HepG2 (cell line): ENCODE measurements at regions not wholly inside any gene's neighbourhood (a gene's known extent, or its start where the extent isn't known, plus 50 kb on each side); places are given as distances from the start of the nearest gene placed in this dataset.

Experiments used
- ATAC-seq: fragments of 200-7000 bp; cut with Tn5 transposase; 3 replicates; pipeline ENCODE4 v1.9.1; 2020; ENCODE audit warnings: mild to moderate bottlenecking, moderate library complexity
- BruUV-seq: library from RNA; stranded (reverse); fragments of 400-500 nt; replicated peaks from 2 replicates; lab custom pipeline; 2021; lab: Mats Ljungman, UMichigan
- CTCF ChIA-PET: fragments of 300-600 bp; formaldehyde crosslinking; extraction: SDS; loops from one replicate; lab custom pipeline; 2021; ENCODE audit warnings: low total read pairs, inconsistent platforms, low intra/inter-chr PET ratio; lab: Yijun Ruan, JAX
- POLR2A ChIA-PET: fragments of 350-600 bp; sonication (Branson Sonifier 250); formaldehyde crosslinking; loops from one replicate; lab custom pipeline; 2020; ENCODE audit warnings: antibody characterized with exemption, inconsistent platforms; lab: Yijun Ruan, JAX
- DNase-seq: peaks from one replicate; pipeline ENCODE4 v3.0.0-alpha.2; 2015; ENCODE audit warnings: low spot score
- FAIRE-seq: peaks from 3 replicates; lab custom pipeline; 2011; peaks lifted over from hg19 to GRCh38; lab: Jason Lieb, UNC
- H2AFZ ChIP-seq: one replicate; pipeline ENCODE4 v1.6.1; 2011; ENCODE audit warnings: low read length, inconsistent platforms
- H3K27ac ChIP-seq: fragments of 300-600 bp; 3 replicates; pipeline ENCODE4 v1.8.0; 2011; ENCODE audit warnings: mixed run types, mild to moderate bottlenecking, mixed read lengths, low read length, inconsistent platforms; ENCODE audit not compliant: insufficient read depth; ENCODE audit errors: extremely low read length
- H3K27me3 ChIP-seq, 2 experiments: fragments of 200-600 bp in 1 of 2; 2 replicates in 1 of 2; 3 replicates in 1 of 2; pipeline versions ENCODE4 v1.6.0 to v1.8.0; 2011; ENCODE audit warnings: low read length in 2 of 2, mild to moderate bottlenecking in 2 of 2, moderate library complexity in 2 of 2, inconsistent platforms in 1 of 2; ENCODE audit not compliant: insufficient read depth in 2 of 2, control insufficient read depth in 1 of 2
- H3K36me3 ChIP-seq, 2 experiments: fragments of 200-600 bp in 1 of 2; replicated peaks in 1 of 2; 2 replicates in 1 of 2; 3 replicates in 1 of 2; pipeline versions ENCODE4 v1.5.1 to v1.8.0; 2011; ENCODE audit warnings: low read length in 2 of 2, inconsistent platforms in 1 of 2; ENCODE audit not compliant: insufficient read depth in 2 of 2, control insufficient read depth in 1 of 2
- H3K4me1 ChIP-seq: 2 replicates; pipeline ENCODE4 v1.5.1; 2012; ENCODE audit warnings: low read length, inconsistent platforms; ENCODE audit not compliant: insufficient read depth
- H3K4me2 ChIP-seq: 2 replicates; pipeline ENCODE4 v1.6.0; 2011; ENCODE audit warnings: low read depth, low read length, inconsistent platforms
- H3K4me3 ChIP-seq, 3 experiments: fragments of 200-600 bp in 1 of 3; sonication (generic), shearing (Covaris generic) in 1 of 3; replicated peaks in 1 of 3; 2 replicates each; pipeline ENCODE4 v1.5.1; 2011 to 2016; ENCODE audit warnings: low read length in 3 of 3, inconsistent platforms in 2 of 3, low read depth in 2 of 3, mild to moderate bottlenecking in 2 of 3, control low read depth in 1 of 3, mixed read lengths in 1 of 3; ENCODE audit not compliant: insufficient read depth in 1 of 3
- H3K79me2 ChIP-seq: one replicate; pipeline ENCODE4 v1.6.1; 2011; ENCODE audit warnings: low read length, inconsistent platforms; ENCODE audit not compliant: insufficient read depth
- H3K9ac ChIP-seq: 2 replicates; pipeline ENCODE4 v1.6.0; 2011; ENCODE audit warnings: mild to moderate bottlenecking, low read depth, low read length, inconsistent platforms; ENCODE audit not compliant: insufficient read depth
- H3K9me3 ChIP-seq: 2 replicates; pipeline ENCODE4 v1.5.1; 2012; ENCODE audit warnings: mild to moderate bottlenecking, low read length
- H4K20me1 ChIP-seq: 2 replicates; pipeline ENCODE4 v1.6.0; 2011; ENCODE audit warnings: inconsistent platforms, mild to moderate bottlenecking, low read length, moderate library complexity; ENCODE audit not compliant: insufficient read depth
- HDAC1 ChIP-seq: sonication (generic); formaldehyde crosslinking; IDR thresholded peaks from 2 replicates; pipeline ENCODE4 v1.5.1; 2020; ENCODE audit warnings: mild to moderate bottlenecking, missing genetic modification reagents
- HMGA1 ChIP-seq: sonication (generic); formaldehyde crosslinking; conservative IDR thresholded peaks from 2 replicates; pipeline ENCODE4 v1.4.0; 2020; ENCODE audit warnings: missing genetic modification reagents
- KDM3A ChIP-seq: IDR thresholded peaks from 2 replicates; pipeline ENCODE4 v1.6.1; 2018; ENCODE audit warnings: low read depth, missing compliant biosample characterization
- KMT2A ChIP-seq: sonication (generic); formaldehyde crosslinking; IDR thresholded peaks from 2 replicates; pipeline ENCODE4 v1.4.0; 2020; ENCODE audit warnings: missing genetic modification reagents
- NFE2L2 ChIP-seq: fragments of 150-350 bp; IDR thresholded peaks from 2 replicates; pipeline ENCODE4 v1.6.1; 2014; ENCODE audit warnings: low read length
- PAX8 ChIP-seq: sonication (generic); formaldehyde crosslinking; IDR thresholded peaks from 2 replicates; pipeline ENCODE4 v1.8.0; 2022; ENCODE audit warnings: mild to moderate bottlenecking, missing genetic modification reagents, borderline replicate concordance
- ZNF264 ChIP-seq: sonication (generic); formaldehyde crosslinking; IDR thresholded peaks from 2 replicates; pipeline ENCODE4 v1.4.0; 2020; ENCODE audit warnings: missing genetic modification reagents
- ZNF382 ChIP-seq: sonication (generic); formaldehyde crosslinking; IDR thresholded peaks from 2 replicates; pipeline ENCODE4 v1.5.0; 2020; ENCODE audit warnings: missing genetic modification reagents, mild to moderate bottlenecking, borderline replicate concordance
- ZNF607 ChIP-seq: sonication (generic); formaldehyde crosslinking; IDR thresholded peaks from 2 replicates; pipeline ENCODE4 v1.5.1; 2020; ENCODE audit warnings: missing genetic modification reagents, mild to moderate bottlenecking, borderline replicate concordance
- WGBS: methylation state at CpG from one replicate; pipeline ENCODE4 v1.1.6; 2017; ENCODE audit warnings: low lambda C conversion rate; 5-methylcytosine and 5-hydroxymethylcytosine counted together
- in situ Hi-C: cut with HindIII; loops from 2 replicates; pipeline ENCODE4 v1.10.0; 2017; ENCODE audit warnings: low pct_unique_long_range_greater_than_20kb; ENCODE audit not compliant: extremely low pct_ligation_motif_present
- intact Hi-C: fragments of 100-400 bp; cut with micrococcal nuclease; formaldehyde crosslinking; loops from one replicate; pipeline ENCODE4 v1.10.0; 2022; ENCODE audit not compliant: unreplicated experiment
- TF ChIP-seq, protein P1 (sequence below): sonication (generic); formaldehyde crosslinking; IDR thresholded peaks from 2 replicates; pipeline ENCODE4 v1.4.0; 2020; ENCODE audit warnings: low read depth, missing genetic modification reagents
- TF ChIP-seq, protein P2 (sequence below): sonication (generic); formaldehyde crosslinking; IDR thresholded peaks from 2 replicates; pipeline ENCODE4 v1.5.0; 2020; ENCODE audit warnings: mild to moderate bottlenecking, missing genetic modification reagents, borderline replicate concordance
- TF ChIP-seq, protein P3 (sequence below): fragments of 450-650 bp; IDR thresholded peaks from 2 replicates; pipeline ENCODE4 v1.6.1; 2017; ENCODE audit warnings: mild to moderate bottlenecking

DNA sequence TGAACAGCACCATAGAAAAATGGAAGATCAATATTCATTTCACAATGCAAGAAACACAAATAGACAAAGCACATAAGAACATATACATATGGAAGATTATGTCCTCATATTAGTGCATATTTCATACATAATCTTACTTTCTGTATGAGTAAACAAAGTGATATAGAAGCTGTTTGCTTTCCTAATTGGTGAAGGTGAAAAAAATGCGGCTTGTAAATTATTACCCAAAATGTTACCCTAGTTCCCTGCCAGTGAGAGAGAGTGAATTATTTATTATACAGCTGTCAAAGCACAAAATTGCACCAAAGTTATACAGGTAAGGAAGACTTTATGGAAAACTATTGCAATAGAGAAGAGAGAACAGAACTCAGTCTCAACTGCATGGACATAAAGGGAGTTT, 1485.0 kb upstream of the CDH9 start:
- no peak overlapping the region for H3K27ac ChIP-seq
- BruUV-seq = no TSS peak
- H3K9me3 ChIP-seq = no peaks in the 10 kb centered on the region
- ATAC-seq (no peak), FAIRE-seq (no peak), DNase-seq (no peak)
- H2AFZ ChIP-seq = no peak overlapping the region
- CTCF ChIA-PET = no interaction called here
- no peaks in the 10 kb centered on the region for H4K20me1 ChIP-seq
- no peak overlapping the region for H3K4me3 ChIP-seq
- intact Hi-C loops (no loop called here), in situ Hi-C loops (no loop called here)
- H3K79me2 ChIP-seq = no peaks in the 10 kb centered on the region
- H3K9ac ChIP-seq = no peak overlapping the region
- 0% methylated on average over 1 of the region's 1 CpG for WGBS
- POLR2A ChIA-PET = no interaction called here
- H3K36me3 ChIP-seq = no peaks in the 10 kb centered on the region
- no peak overlapping the region for H3K4me2 ChIP-seq
- H3K4me1 ChIP-seq = no peaks in the 10 kb centered on the region
- TF ChIP-seq, protein P1, sequence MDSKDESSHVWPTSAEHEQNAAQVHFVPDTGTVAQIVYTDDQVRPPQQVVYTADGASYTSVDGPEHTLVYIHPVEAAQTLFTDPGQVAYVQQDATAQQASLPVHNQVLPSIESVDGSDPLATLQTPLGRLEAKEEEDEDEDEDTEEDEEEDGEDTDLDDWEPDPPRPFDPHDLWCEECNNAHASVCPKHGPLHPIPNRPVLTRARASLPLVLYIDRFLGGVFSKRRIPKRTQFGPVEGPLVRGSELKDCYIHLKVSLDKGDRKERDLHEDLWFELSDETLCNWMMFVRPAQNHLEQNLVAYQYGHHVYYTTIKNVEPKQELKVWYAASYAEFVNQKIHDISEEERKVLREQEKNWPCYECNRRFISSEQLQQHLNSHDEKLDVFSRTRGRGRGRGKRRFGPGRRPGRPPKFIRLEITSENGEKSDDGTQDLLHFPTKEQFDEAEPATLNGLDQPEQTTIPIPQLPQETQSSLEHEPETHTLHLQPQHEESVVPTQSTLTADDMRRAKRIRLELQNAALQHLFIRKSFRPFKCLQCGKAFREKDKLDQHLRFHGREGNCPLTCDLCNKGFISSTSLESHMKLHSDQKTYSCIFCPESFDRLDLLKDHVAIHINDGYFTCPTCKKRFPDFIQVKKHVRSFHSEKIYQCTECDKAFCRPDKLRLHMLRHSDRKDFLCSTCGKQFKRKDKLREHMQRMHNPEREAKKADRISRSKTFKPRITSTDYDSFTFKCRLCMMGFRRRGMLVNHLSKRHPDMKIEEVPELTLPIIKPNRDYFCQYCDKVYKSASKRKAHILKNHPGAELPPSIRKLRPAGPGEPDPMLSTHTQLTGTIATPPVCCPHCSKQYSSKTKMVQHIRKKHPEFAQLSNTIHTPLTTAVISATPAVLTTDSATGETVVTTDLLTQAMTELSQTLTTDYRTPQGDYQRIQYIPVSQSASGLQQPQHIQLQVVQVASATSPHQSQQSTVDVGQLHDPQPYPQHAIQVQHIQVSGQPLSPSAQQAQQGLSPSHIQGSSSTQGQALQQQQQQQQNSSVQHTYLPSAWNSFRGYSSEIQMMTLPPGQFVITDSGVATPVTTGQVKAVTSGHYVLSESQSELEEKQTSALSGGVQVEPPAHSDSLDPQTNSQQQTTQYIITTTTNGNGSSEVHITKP (CRISPR knock-in tag) = no peak
- TF ChIP-seq ZNF264 (no peak), KMT2A (CRISPR knock-in tag) (no peak), PAX8 (CRISPR knock-in tag) (no peak), HMGA1 (CRISPR knock-in tag) (no peak), ZNF607 (no peak), HDAC1 (CRISPR knock-in tag) (no peak), ZNF382 (CRISPR knock-in tag) (no peak), NFE2L2 (no peak), KDM3A (CRISPR knock-in tag) (no peak)
- TF ChIP-seq, protein P2, sequence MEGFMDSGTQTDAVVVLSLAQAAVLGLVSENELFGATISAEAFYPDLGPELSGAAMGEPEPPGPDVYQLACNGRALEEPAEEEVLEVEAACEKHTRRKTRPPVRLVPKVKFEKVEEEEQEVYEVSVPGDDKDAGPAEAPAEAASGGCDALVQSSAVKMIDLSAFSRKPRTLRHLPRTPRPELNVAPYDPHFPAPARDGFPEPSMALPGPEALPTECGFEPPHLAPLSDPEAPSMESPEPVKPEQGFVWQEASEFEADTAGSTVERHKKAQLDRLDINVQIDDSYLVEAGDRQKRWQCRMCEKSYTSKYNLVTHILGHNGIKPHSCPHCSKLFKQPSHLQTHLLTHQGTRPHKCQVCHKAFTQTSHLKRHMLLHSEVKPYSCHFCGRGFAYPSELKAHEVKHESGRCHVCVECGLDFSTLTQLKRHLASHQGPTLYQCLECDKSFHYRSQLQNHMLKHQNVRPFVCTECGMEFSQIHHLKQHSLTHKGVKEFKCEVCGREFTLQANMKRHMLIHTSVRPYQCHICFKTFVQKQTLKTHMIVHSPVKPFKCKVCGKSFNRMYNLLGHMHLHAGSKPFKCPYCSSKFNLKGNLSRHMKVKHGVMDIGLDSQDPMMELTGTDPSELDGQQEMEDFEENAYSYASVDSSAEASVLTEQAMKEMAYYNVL = no peak
- TF ChIP-seq, protein P3, sequence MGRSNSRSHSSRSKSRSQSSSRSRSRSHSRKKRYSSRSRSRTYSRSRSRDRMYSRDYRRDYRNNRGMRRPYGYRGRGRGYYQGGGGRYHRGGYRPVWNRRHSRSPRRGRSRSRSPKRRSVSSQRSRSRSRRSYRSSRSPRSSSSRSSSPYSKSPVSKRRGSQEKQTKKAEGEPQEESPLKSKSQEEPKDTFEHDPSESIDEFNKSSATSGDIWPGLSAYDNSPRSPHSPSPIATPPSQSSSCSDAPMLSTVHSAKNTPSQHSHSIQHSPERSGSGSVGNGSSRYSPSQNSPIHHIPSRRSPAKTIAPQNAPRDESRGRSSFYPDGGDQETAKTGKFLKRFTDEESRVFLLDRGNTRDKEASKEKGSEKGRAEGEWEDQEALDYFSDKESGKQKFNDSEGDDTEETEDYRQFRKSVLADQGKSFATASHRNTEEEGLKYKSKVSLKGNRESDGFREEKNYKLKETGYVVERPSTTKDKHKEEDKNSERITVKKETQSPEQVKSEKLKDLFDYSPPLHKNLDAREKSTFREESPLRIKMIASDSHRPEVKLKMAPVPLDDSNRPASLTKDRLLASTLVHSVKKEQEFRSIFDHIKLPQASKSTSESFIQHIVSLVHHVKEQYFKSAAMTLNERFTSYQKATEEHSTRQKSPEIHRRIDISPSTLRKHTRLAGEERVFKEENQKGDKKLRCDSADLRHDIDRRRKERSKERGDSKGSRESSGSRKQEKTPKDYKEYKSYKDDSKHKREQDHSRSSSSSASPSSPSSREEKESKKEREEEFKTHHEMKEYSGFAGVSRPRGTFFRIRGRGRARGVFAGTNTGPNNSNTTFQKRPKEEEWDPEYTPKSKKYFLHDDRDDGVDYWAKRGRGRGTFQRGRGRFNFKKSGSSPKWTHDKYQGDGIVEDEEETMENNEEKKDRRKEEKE = no peak
- no peaks in the 10 kb centered on the region for H3K27me3 ChIP-seq
